ENCODE measurements at regions not wholly inside any gene's neighbourhood (a gene's known extent, or its start where the extent isn't known, plus 50 kb on each side); places are given as distances from the start of the nearest gene placed in this dataset.

- DNase-seq (ENCODE audit: low read depth, low spot score): no peak
These were observed 81.2 kb upstream of the DSEL start for GRCh38 chr18:67597759-67598158.

- DNase-seq (ENCODE audit: low read depth, low spot score): no peak
These were observed 79.5 kb upstream of the DSEL start for GRCh38 chr18:67596003-67596402.

GRCh38 chr18:67590571-67591141 is 74.1 kb upstream of the DSEL start:
- no peak for DNase-seq (ENCODE audit: low read depth, low spot score)

GRCh38 chr18:67589325-67589724 is 72.8 kb upstream of the DSEL start:
- DNase-seq (ENCODE audit: low read depth, low spot score): no peak

- no peak for DNase-seq (ENCODE audit: low read depth, low spot score)
These were observed 69.6 kb upstream of the DSEL start for GRCh38 chr18:67586101-67586500.

GRCh38 chr18:67583621-67584020 is 67.1 kb upstream of the DSEL start:
- DNase-seq (ENCODE audit: low read depth, low spot score): no peak

- peak; percentile 9 for DNase-seq (ENCODE audit: low read depth, low spot score)
These were observed 66.0 kb upstream of the DSEL start for GRCh38 chr18:67582488-67582887.

- no peak for DNase-seq (ENCODE audit: low read depth, low spot score)
These were observed 64.7 kb upstream of the DSEL start for GRCh38 chr18:67581178-67581577.

- DNase-seq (ENCODE audit: low read depth, low spot score): no peak
These were observed 60.9 kb upstream of the DSEL start for GRCh38 chr18:67577386-67577785.

GRCh38 chr18:67574749-67575148 is 58.2 kb upstream of the DSEL start:
- no peak for DNase-seq (ENCODE audit: low read depth, low spot score)

- DNase-seq (ENCODE audit: low read depth, low spot score): no peak
These were observed 51.6 kb upstream of the DSEL start for GRCh38 chr18:67568166-67568565.
